ENCODE measurements at regions not wholly inside any gene's neighbourhood (a gene's known extent, or its start where the extent isn't known, plus 50 kb on each side); places are given as distances from the start of the nearest gene placed in this dataset.

DNA sequence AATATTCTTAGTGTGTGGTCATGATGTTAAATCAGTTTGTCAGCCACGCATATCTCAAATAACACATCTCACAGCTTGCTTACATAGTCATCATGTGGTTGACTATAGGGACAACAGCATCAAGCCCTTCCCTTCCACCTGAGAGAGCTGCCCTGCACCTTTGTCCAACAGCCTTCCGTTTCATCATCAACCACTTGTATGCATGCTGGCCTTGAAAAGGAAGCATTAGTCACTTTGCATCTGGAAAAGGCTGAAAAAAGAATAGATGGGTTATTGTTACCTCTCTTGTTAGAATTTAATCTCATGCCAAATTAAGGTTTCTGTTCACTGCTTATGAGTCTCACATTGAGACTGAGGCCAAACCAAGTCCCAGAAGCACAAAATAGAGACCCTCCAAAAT is 1586.5 kb upstream of the SEL1L start:
- POLR2A ChIA-PET, result no interaction called here

GRCh38 chr14:83126076-83126475 is 1592.4 kb upstream of the SEL1L start:
- Mint-ChIP-seq H3K36me3 (no peaks in the 10 kb centered on the region), H3K27me3 (no peaks in the 10 kb centered on the region), H3K27ac (no peak overlapping the region), H3K4me3 (no peak overlapping the region), H3K9me3 (peaks cover 0 to 28% (median 8%) of the 10 kb centered on the region in 11 donors), H3K4me1 (no peaks in the 10 kb centered on the region)
- H3K27ac ChIP-seq (ENCODE audit: low read depth, low read length), result no peak overlapping the region
- intact Hi-C loops (cut with micrococcal nuclease), result no loop called here
- H3K4me1 ChIP-seq (ENCODE audit: control insufficient read depth in 2 of 2, insufficient read depth in 2 of 2, low read length in 2 of 2), result no peaks in the 10 kb centered on the region
- DNase-seq, result no peak
- H3K36me3 ChIP-seq (ENCODE audit: control insufficient read depth in 2 of 3, insufficient read depth in 3 of 3, low read length in 3 of 3), result no peaks in the 10 kb centered on the region
- CTCF ChIA-PET, result no interaction called here
- POLR2A ChIA-PET, result no interaction called here
- peaks cover 0 to 7% (median 0%) of the 10 kb centered on the region in 3 experiments for H3K9me3 ChIP-seq (ENCODE audit: control insufficient read depth in 2 of 3, low read length in 3 of 3)
- no peak overlapping the region for H3K4me3 ChIP-seq (ENCODE audit: low read length)
- H3K27me3 ChIP-seq (ENCODE audit: control insufficient read depth in 2 of 2, insufficient read depth in 2 of 2, low read length in 2 of 2), result no peaks in the 10 kb centered on the region
- ATAC-seq, result no peak

More for the DNA sequence above, 1586.5 kb upstream of the SEL1L start:
- H3K36me3 Mint-ChIP-seq, result no peaks in the 10 kb centered on the region
- no peaks in the 10 kb centered on the region for H3K27me3 Mint-ChIP-seq
- CTCF ChIA-PET, result no interaction called here
- no peak overlapping the region for H3K4me3 Mint-ChIP-seq
- no peak overlapping the region for H3K27ac ChIP-seq (ENCODE audit: low read depth, low read length)
- no peaks in the 10 kb centered on the region for H3K27me3 ChIP-seq (ENCODE audit: control insufficient read depth in 2 of 2, insufficient read depth in 2 of 2, low read length in 2 of 2)
- H3K9me3 Mint-ChIP-seq, result peaks cover 0 to 25% (median 6%) of the 10 kb centered on the region in 11 donors
- DNase-seq, result no peak
- no peak overlapping the region for H3K27ac Mint-ChIP-seq
- no peaks in the 10 kb centered on the region for H3K36me3 ChIP-seq (ENCODE audit: control insufficient read depth in 2 of 3, insufficient read depth in 3 of 3, low read length in 3 of 3)
- H3K4me1 ChIP-seq (ENCODE audit: control insufficient read depth in 2 of 2, insufficient read depth in 2 of 2, low read length in 2 of 2), result no peaks in the 10 kb centered on the region
- H3K4me3 ChIP-seq (ENCODE audit: low read length), result no peak overlapping the region
- intact Hi-C loops (cut with micrococcal nuclease), result no loop called here
- H3K9me3 ChIP-seq (ENCODE audit: control insufficient read depth in 2 of 3, low read length in 3 of 3), result no peaks in the 10 kb centered on the region
- ATAC-seq, result no peak
- H3K4me1 Mint-ChIP-seq, result no peaks in the 10 kb centered on the region

- Mint-ChIP-seq H3K36me3 (no peaks in the 10 kb centered on the region), H3K27ac (no peak overlapping the region), H3K27me3 (no peaks in the 10 kb centered on the region), H3K4me1 (no peaks in the 10 kb centered on the region), H3K4me3 (no peak overlapping the region), H3K9me3 (peaks cover 0 to 23% (median 5%) of the 10 kb centered on the region in 11 donors)
- no peaks in the 10 kb centered on the region for H3K4me1 ChIP-seq (ENCODE audit: control insufficient read depth in 2 of 2, insufficient read depth in 2 of 2, low read length in 2 of 2)
- DNase-seq (no peak), ATAC-seq (no peak)
- H3K4me3 ChIP-seq (ENCODE audit: low read length), result no peak overlapping the region
- no peak overlapping the region for H3K27ac ChIP-seq (ENCODE audit: low read depth, low read length)
- intact Hi-C loops (cut with micrococcal nuclease), result no loop called here
- no peaks in the 10 kb centered on the region for H3K27me3 ChIP-seq (ENCODE audit: control insufficient read depth in 2 of 2, insufficient read depth in 2 of 2, low read length in 2 of 2)
- ChIA-PET CTCF (no interaction called here), POLR2A (no interaction called here)
- peaks cover 0 to 7% (median 0%) of the 10 kb centered on the region in 3 experiments for H3K9me3 ChIP-seq (ENCODE audit: control insufficient read depth in 2 of 3, low read length in 3 of 3)
- no peaks in the 10 kb centered on the region for H3K36me3 ChIP-seq (ENCODE audit: control insufficient read depth in 2 of 3, insufficient read depth in 3 of 3, low read length in 3 of 3)
Measured at GRCh38 chr14:83128783-83129182, 1595.1 kb upstream of the SEL1L start.

DNA sequence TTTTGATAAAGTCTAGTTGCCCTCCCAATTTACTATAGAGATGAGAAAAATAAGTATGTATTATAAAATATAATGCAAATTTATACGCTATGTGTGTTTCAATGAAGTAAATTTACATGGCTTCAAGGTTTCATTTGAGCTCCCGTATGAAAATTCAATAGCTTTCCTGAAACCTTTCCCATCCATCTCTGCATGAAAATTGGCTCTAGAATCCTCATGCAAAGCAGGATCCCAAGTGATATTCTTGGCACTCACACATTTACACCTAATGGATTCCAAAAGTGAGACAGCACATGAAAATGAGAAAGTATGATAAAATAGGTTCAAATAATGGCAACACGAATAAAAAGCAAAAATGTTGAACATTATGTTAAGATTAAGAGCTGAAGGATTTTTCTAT is 1595.8 kb upstream of the SEL1L start:
- H3K27ac Mint-ChIP-seq, result no peak overlapping the region
- ATAC-seq, result no peak
- peaks cover 0 to 7% (median 0%) of the 10 kb centered on the region in 3 experiments for H3K9me3 ChIP-seq (ENCODE audit: control insufficient read depth in 2 of 3, low read length in 3 of 3)
- ChIA-PET POLR2A (no interaction called here), CTCF (no interaction called here)
- no peaks in the 10 kb centered on the region for H3K36me3 Mint-ChIP-seq
- DNase-seq, result no peak
- H3K27me3 ChIP-seq (ENCODE audit: control insufficient read depth in 2 of 2, insufficient read depth in 2 of 2, low read length in 2 of 2), result no peaks in the 10 kb centered on the region
- H3K4me1 ChIP-seq (ENCODE audit: control insufficient read depth in 2 of 2, insufficient read depth in 2 of 2, low read length in 2 of 2), result no peaks in the 10 kb centered on the region
- H3K36me3 ChIP-seq (ENCODE audit: control insufficient read depth in 2 of 3, insufficient read depth in 3 of 3, low read length in 3 of 3), result no peaks in the 10 kb centered on the region
- H3K27ac ChIP-seq (ENCODE audit: low read depth, low read length), result no peak overlapping the region
- H3K4me3 Mint-ChIP-seq, result no peak overlapping the region
- H3K4me3 ChIP-seq (ENCODE audit: low read length), result no peak overlapping the region
- H3K9me3 Mint-ChIP-seq, result peaks cover 0 to 23% (median 5%) of the 10 kb centered on the region in 11 donors
- no peaks in the 10 kb centered on the region for H3K27me3 Mint-ChIP-seq
- intact Hi-C loops (cut with micrococcal nuclease), result no loop called here
- H3K4me1 Mint-ChIP-seq, result no peaks in the 10 kb centered on the region

GRCh38 chr14:83133981-83134645 is 1600.5 kb upstream of the SEL1L start:
- ATAC-seq (no peak), DNase-seq (no peak)
- peaks cover 0 to 3% (median 0%) of the 10 kb centered on the region in 3 experiments for H3K9me3 ChIP-seq (ENCODE audit: control insufficient read depth in 2 of 3, low read length in 3 of 3)
- peaks cover 0 to 11% (median 4%) of the 10 kb centered on the region in 11 donors for H3K9me3 Mint-ChIP-seq
- no peaks in the 10 kb centered on the region for H3K36me3 ChIP-seq (ENCODE audit: control insufficient read depth in 2 of 3, insufficient read depth in 3 of 3, low read length in 3 of 3)
- no peaks in the 10 kb centered on the region for H3K4me1 ChIP-seq (ENCODE audit: control insufficient read depth in 2 of 2, insufficient read depth in 2 of 2, low read length in 2 of 2)
- no peaks in the 10 kb centered on the region for H3K27me3 ChIP-seq (ENCODE audit: control insufficient read depth in 2 of 2, insufficient read depth in 2 of 2, low read length in 2 of 2)
- no peaks in the 10 kb centered on the region for H3K27me3 Mint-ChIP-seq
- POLR2A ChIA-PET, result no interaction called here
- no peak overlapping the region for H3K27ac Mint-ChIP-seq
- H3K27ac ChIP-seq (ENCODE audit: low read depth, low read length), result no peak overlapping the region
- no peaks in the 10 kb centered on the region for H3K36me3 Mint-ChIP-seq
- no peaks in the 10 kb centered on the region for H3K4me1 Mint-ChIP-seq
- CTCF ChIA-PET, result no interaction called here
- no peak overlapping the region for H3K4me3 ChIP-seq (ENCODE audit: low read length)
- intact Hi-C loops (cut with micrococcal nuclease), result no loop called here
- H3K4me3 Mint-ChIP-seq, result no peak overlapping the region

- no peaks in the 10 kb centered on the region for H3K4me1 ChIP-seq (ENCODE audit: control insufficient read depth in 2 of 2, insufficient read depth in 2 of 2, low read length in 2 of 2)
- no peak for DNase-seq
- ChIA-PET CTCF (no interaction called here), POLR2A (no interaction called here)
- H3K27ac ChIP-seq (ENCODE audit: low read depth, low read length), result no peak overlapping the region
- no peak overlapping the region for H3K4me3 ChIP-seq (ENCODE audit: low read length)
- intact Hi-C loops (cut with micrococcal nuclease), result no loop called here
- Mint-ChIP-seq H3K27ac (no peak overlapping the region), H3K9me3 (peaks cover 4 to 23% (median 12%) of the 10 kb centered on the region in 11 donors), H3K27me3 (no peaks in the 10 kb centered on the region), H3K36me3 (no peaks in the 10 kb centered on the region), H3K4me3 (no peak overlapping the region), H3K4me1 (no peaks in the 10 kb centered on the region)
- H3K9me3 ChIP-seq (ENCODE audit: control insufficient read depth in 2 of 3, low read length in 3 of 3), result peaks cover 0 to 3% (median 0%) of the 10 kb centered on the region in 3 experiments
- no peak for ATAC-seq
- no peaks in the 10 kb centered on the region for H3K36me3 ChIP-seq (ENCODE audit: control insufficient read depth in 2 of 3, insufficient read depth in 3 of 3, low read length in 3 of 3)
- H3K27me3 ChIP-seq (ENCODE audit: control insufficient read depth in 2 of 2, insufficient read depth in 2 of 2, low read length in 2 of 2), result no peaks in the 10 kb centered on the region
Measured at GRCh38 chr14:83140756-83141155, 1607.1 kb upstream of the SEL1L start.

DNA sequence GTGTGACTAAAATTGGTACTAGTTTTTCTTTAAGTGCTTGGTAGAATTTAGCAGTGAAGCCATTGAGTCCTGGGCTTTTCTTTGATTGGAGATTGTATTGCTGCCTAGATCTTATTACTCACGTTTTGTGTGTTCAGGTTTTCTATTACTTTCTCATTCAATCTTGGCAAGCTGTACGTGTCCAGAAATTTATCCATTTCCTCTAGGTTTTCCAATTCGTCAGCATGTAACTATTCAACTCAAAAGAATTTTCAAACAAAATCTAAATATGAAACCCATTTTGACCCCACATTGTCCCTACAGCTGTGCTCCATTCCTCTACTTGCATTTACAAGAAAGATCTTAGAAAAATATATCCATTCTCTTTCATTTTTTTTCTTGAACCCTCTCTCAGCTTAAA is 1613.4 kb upstream of the SEL1L start:
- intact Hi-C loops (cut with micrococcal nuclease), result no loop called here
- ATAC-seq (no peak), DNase-seq (no peak)
- Histone ChIP-seq H3K27me3 (ENCODE audit: control insufficient read depth in 2 of 2, insufficient read depth in 2 of 2, low read length in 2 of 2) (no peaks in the 10 kb centered on the region), H3K27ac (ENCODE audit: low read depth, low read length) (no peak overlapping the region), H3K4me1 (ENCODE audit: control insufficient read depth in 2 of 2, insufficient read depth in 2 of 2, low read length in 2 of 2) (no peaks in the 10 kb centered on the region), H3K9me3 (ENCODE audit: control insufficient read depth in 2 of 3, low read length in 3 of 3) (no peaks in the 10 kb centered on the region), H3K36me3 (ENCODE audit: control insufficient read depth in 2 of 3, insufficient read depth in 3 of 3, low read length in 3 of 3) (no peaks in the 10 kb centered on the region), H3K4me3 (ENCODE audit: low read length) (no peak overlapping the region)
- CTCF ChIA-PET, result no interaction called here
- Mint-ChIP-seq H3K27ac (no peak overlapping the region), H3K9me3 (peaks cover 2 to 52% (median 17%) of the 10 kb centered on the region in 11 donors), H3K27me3 (no peaks in the 10 kb centered on the region), H3K36me3 (no peaks in the 10 kb centered on the region), H3K4me1 (no peaks in the 10 kb centered on the region), H3K4me3 (no peak overlapping the region)
- POLR2A ChIA-PET, result no interaction called here

Data from naive thymus-derived CD4-positive, alpha-beta T cell (primary cell).